ENCODE measurements at regions not wholly inside any gene's neighbourhood (a gene's known extent, or its start where the extent isn't known, plus 50 kb on each side); places are given as distances from the start of the nearest gene placed in this dataset.

DNA sequence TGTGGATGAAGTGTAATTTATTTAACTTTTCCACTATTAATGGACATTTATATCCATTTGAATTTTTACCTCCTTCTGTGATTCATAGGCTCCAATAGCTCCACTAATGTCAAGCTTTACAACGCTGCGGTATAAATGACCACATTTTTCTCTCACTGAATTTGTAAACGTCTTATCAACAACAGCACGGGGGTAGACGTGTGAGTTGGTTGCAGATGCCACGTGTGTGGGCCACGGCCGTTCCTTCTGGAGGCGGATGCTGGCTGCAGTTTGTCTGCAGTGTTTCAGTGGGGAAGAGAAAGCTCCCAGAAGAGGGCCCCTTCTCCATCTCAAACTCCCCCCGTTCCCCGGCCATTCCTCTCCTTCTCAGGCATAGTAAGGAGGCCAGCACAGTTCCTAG, 68.2 kb upstream of the XYLT1 start:
- TF ChIP-seq, protein P1, sequence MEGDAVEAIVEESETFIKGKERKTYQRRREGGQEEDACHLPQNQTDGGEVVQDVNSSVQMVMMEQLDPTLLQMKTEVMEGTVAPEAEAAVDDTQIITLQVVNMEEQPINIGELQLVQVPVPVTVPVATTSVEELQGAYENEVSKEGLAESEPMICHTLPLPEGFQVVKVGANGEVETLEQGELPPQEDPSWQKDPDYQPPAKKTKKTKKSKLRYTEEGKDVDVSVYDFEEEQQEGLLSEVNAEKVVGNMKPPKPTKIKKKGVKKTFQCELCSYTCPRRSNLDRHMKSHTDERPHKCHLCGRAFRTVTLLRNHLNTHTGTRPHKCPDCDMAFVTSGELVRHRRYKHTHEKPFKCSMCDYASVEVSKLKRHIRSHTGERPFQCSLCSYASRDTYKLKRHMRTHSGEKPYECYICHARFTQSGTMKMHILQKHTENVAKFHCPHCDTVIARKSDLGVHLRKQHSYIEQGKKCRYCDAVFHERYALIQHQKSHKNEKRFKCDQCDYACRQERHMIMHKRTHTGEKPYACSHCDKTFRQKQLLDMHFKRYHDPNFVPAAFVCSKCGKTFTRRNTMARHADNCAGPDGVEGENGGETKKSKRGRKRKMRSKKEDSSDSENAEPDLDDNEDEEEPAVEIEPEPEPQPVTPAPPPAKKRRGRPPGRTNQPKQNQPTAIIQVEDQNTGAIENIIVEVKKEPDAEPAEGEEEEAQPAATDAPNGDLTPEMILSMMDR (IDR thresholded peaks at IDR 0.05), result no peak
- no peak for TF ChIP-seq POLR2A (IDR thresholded peaks at IDR 0.05)
- Histone ChIP-seq H3K36me3 (ENCODE audit: low read depth, missing control alignments) (no peaks in the 10 kb centered on the region), H3K27me3 (no peaks in the 10 kb centered on the region), H3K4me3 (no peak overlapping the region), H3K9me3 (no peaks in the 10 kb centered on the region), H3K27ac (no peak overlapping the region), H3K4me1 (no peaks in the 10 kb centered on the region)
- no peak for DNase-seq
- 26 to 47% methylated on average over 11 of the region's 11 CpGs for WGBS, 2 donors
- intact Hi-C loops (cut with DNase I; ENCODE audit: low total_unique reads), result no loop called here

DNA sequence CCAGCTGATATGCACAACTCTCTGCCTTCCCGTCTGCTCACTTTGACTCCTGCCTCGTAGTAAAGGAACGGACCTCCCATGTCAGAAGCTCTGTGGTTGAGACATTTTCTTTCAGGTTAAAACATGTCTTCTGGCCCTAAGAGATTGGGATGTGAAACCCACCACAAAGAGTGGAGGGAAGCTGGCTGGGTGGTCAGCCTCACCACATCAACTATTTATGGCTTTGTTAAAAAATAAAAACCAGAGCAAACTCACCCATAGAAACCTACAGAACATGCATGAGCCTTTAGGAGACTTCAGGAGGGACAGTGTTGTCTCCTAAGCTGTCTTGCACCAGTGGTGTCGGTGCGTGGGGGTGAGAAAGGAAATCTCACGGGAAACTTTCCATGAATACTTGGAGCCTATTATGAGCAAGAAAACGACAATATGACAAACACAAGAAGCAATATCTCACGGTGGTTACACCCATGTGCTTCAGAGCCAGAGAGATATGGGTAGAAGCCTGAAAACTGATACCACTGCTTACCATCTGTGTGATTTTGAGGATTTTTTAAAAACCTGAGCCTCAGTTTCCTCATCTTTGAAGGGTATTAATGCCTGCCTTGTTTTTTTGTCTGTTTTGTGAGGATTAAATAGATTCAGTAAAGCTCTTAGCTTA, 61.7 kb upstream of the XYLT1 start:
- Histone ChIP-seq H3K36me3 (ENCODE audit: low read depth, missing control alignments) (no peaks in the 10 kb centered on the region), H3K27me3 (no peaks in the 10 kb centered on the region), H3K4me1 (no peaks in the 10 kb centered on the region), H3K4me3 (no peak overlapping the region), H3K9me3 (no peaks in the 10 kb centered on the region), H3K27ac (no peak overlapping the region)
- no peak for TF ChIP-seq POLR2A (IDR thresholded peaks at IDR 0.05)
- TF ChIP-seq, protein P1 (IDR thresholded peaks at IDR 0.05), result no peak
- 85 to 86% methylated on average over 8 of the region's 8 CpGs for WGBS, 2 donors
- DNase-seq, result no peak
- intact Hi-C loops (cut with DNase I; ENCODE audit: low total_unique reads), result no loop called here

DNA sequence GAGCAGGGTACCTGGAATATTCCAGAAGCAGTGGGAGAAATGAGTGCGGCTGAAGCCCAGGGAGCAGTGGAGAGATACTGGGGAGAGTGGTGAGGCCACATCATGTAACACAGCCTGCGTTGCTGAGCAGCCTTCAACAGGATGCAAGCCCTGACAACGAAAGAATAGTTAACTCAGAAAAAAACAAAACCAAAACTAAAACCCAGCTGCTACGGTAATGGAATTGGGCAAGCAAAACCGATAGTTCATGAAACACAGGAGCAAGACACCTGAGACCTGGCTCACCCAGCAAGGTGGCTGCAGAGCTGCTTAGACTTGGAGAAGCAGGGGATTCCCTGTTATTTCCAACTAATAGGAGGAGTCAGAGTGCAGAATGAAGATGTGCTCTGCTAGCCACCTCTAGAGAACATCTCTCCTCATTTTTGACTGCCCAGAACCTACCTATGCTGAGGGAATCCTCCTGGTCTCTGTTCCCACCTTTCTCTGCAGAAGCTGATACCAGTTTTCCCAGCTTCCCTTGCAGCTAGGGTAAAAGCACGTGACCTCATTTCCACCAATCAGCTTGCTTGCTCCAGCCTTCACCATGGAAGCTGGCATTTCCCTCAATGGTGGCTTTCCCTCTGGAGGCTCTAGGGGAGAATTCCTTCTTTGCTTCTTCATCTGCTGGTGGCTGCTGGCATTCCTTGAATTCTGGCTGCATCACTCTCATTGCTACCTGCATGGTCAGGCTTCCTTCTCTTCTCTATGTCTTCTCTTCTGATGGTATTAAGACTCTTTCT, 59.4 kb upstream of the XYLT1 start:
- no peak for TF ChIP-seq POLR2A (IDR thresholded peaks at IDR 0.05)
- TF ChIP-seq, protein P1 (IDR thresholded peaks at IDR 0.05), result no peak
- Histone ChIP-seq H3K4me1 (no peaks in the 10 kb centered on the region), H3K4me3 (no peak overlapping the region), H3K27me3 (no peaks in the 10 kb centered on the region), H3K27ac (no peak overlapping the region), H3K36me3 (ENCODE audit: low read depth, missing control alignments) (no peaks in the 10 kb centered on the region), H3K9me3 (no peaks in the 10 kb centered on the region)
- 84 to 85% methylated on average over 6 of the region's 6 CpGs for WGBS, 2 donors
- intact Hi-C loops (cut with DNase I; ENCODE audit: low total_unique reads), result no loop called here
- DNase-seq, result no peak

DNA sequence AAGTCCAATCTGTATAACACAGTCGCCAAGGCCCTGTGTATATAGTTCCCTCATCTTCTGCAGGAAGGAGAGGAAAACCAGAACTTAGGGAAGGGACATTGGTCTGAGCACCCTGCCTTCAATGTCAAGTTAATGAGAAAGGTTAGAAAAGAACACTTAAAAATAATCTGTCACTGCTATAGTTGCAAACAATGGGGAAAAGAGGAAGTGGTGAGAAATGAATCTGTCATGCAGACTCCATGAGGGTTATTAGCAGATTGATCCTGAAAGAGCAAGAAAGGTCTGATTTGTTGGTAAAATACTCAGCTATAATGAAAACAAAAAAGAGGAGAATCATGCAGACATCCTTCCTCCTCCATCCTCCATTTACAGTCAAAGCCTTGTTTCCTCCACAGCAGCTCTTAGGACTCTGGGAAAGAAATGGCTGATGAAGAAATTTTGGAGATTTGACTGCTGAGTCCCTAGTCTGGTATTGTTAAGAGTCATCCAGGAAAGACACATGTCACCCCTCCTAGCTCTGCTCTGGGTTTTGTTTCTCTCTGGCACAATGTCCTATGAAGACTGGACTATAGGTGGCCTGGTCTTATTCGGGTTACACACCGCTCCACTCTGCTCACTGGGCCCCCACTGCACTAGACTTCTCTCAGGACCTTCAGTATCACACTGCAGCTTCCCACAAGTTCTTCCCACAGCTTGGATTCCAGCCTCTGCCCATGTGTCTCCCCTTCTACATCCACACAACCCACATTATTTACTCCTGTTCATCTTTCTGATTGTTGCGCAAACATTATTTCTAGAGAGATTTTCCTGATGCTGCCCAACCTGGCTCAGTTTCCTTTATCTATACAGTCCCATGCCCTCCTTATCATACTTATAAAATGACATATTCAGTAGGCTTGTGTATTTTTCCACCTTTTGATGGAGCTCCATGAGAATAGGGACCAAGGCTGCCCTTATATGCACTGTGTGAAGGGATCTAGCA, 56.5 kb upstream of the XYLT1 start:
- H3K27me3 ChIP-seq, result no peaks in the 10 kb centered on the region
- no peak overlapping the region for H3K27ac ChIP-seq
- no peaks in the 10 kb centered on the region for H3K36me3 ChIP-seq (ENCODE audit: low read depth, missing control alignments)
- H3K4me1 ChIP-seq, result no peaks in the 10 kb centered on the region
- H3K9me3 ChIP-seq, result no peaks in the 10 kb centered on the region
- TF ChIP-seq POLR2A (IDR thresholded peaks at IDR 0.05), result no peak
- TF ChIP-seq, protein P1 (IDR thresholded peaks at IDR 0.05), result no peak
- no peak for DNase-seq
- no peak overlapping the region for H3K4me3 ChIP-seq
- intact Hi-C loops (cut with DNase I; ENCODE audit: low total_unique reads), result no loop called here
- WGBS, 2 donors, result 90 to 93% methylated on average over 4 of the region's 4 CpGs
